ENCODE measurements at regions not wholly inside any gene's neighbourhood (a gene's known extent, or its start where the extent isn't known, plus 50 kb on each side); places are given as distances from the start of the nearest gene placed in this dataset.

GRCh38 chr9:89777544-89777943 is 172.7 kb downstream of the GADD45G start:
- no peaks in the 10 kb centered on the region for H3K9me3 Mint-ChIP-seq (ENCODE audit: unreplicated experiment)
- H3K4me1 Mint-ChIP-seq (ENCODE audit: low read depth, unreplicated experiment), result no peaks in the 10 kb centered on the region
- H3K27ac Mint-ChIP-seq (ENCODE audit: unreplicated experiment), result no peak overlapping the region
- Histone ChIP-seq H3K4me1 (peaks cover 9% of the 10 kb centered on the region; the same call in 1 of the 2 replicates), H3K36me3 (ENCODE audit: control insufficient read depth, insufficient read depth, low read length) (no peaks in the 10 kb centered on the region), H3K27me3 (replicated peaks; ENCODE audit: control insufficient read depth, insufficient read depth, low read length) (no peaks in the 10 kb centered on the region), H3K4me3 (ENCODE audit: low read depth, low read length) (no peak overlapping the region), H3K9me3 (no peaks in the 10 kb centered on the region)
- H3K36me3 Mint-ChIP-seq (ENCODE audit: insufficient read depth, unreplicated experiment), result no peaks in the 10 kb centered on the region
- no TSS peak for BruUV-seq (replicated peaks)
- ChIA-PET POLR2A (no interaction called here), CTCF (no interaction called here)
- TF ChIP-seq CTCF (IDR thresholded peaks at IDR 0.05; ENCODE audit: insufficient read depth in 1 of 2, low read depth in 1 of 2, low read length in 1 of 2, severe bottlenecking in 1 of 2, unreplicated experiment in 1 of 2), result no peak
- DNase-seq, result no peak
- H3K4me3 Mint-ChIP-seq (ENCODE audit: unreplicated experiment), result no peak overlapping the region
- intact Hi-C loops (cut with micrococcal nuclease; ENCODE audit: unreplicated experiment), result no loop called here
- H3K27me3 Mint-ChIP-seq (ENCODE audit: insufficient read depth, unreplicated experiment), result no peaks in the 10 kb centered on the region

DNA sequence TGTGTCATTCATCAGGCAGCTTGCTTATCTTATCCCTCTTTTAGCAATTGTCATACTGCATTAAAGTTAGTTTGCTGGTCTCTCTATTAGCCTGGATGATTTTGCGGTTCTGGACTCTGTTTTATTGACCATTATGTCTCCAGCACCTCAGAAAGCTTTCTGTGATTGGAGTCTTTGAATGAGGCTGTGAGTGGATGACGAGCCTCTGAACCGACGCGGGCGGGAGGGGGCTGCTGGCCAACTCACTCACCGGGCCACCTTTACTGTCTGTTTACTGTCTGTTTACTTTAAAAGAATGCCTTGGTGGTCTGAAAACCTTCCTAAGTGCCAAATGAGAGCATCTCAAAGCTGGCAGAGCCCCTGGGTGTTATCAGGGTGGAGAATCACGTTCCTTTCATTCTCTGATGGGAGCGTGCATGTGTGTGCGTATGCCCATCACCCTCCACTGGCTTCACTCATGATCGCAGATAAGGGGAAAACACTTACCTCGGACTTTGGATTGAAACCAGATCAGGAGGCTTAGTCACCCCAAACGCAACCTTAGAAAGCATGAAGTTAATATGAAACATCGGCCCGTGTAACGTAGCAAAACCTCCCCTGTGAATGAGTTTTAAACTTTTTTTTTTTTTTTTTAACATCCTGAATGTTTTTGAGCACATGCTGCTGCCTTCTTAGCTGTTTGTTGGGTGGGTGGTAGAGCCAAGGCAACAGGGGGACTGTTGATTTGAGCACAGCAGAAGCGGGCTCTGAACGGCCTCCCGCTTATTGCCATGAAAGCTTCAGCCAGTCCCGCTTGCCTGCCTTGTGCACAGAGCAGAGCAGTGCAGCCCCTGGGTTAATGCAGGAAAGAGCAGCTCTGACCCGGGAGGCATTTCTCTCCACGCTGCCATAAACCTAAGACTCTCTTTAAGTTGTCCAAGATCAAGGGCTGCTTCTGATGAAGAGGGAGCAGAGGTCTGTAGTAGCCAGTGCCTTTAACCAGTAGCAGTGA is 173.6 kb downstream of the GADD45G start:
- intact Hi-C loops (cut with micrococcal nuclease; ENCODE audit: unreplicated experiment), result no loop called here
- Histone ChIP-seq H3K4me3 (ENCODE audit: low read depth, low read length) (no peak overlapping the region), H3K27me3 (replicated peaks; ENCODE audit: control insufficient read depth, insufficient read depth, low read length) (no peaks in the 10 kb centered on the region), H3K9me3 (no peaks in the 10 kb centered on the region), H3K36me3 (ENCODE audit: control insufficient read depth, insufficient read depth, low read length) (no peaks in the 10 kb centered on the region), H3K4me1 (peaks cover 9% of the 10 kb centered on the region; the same call in 1 of the 2 replicates)
- no peaks in the 10 kb centered on the region for H3K9me3 Mint-ChIP-seq (ENCODE audit: unreplicated experiment)
- BruUV-seq (replicated peaks), result no TSS peak
- CTCF ChIA-PET, result no interaction called here
- no peak overlapping the region for H3K27ac Mint-ChIP-seq (ENCODE audit: unreplicated experiment)
- TF ChIP-seq CTCF (IDR thresholded peaks at IDR 0.05; ENCODE audit: insufficient read depth in 1 of 2, low read depth in 1 of 2, low read length in 1 of 2, severe bottlenecking in 1 of 2, unreplicated experiment in 1 of 2), result no peak
- H3K4me3 Mint-ChIP-seq (ENCODE audit: unreplicated experiment), result no peak overlapping the region
- POLR2A ChIA-PET, result no interaction called here
- DNase-seq, result no peak
- H3K4me1 Mint-ChIP-seq (ENCODE audit: low read depth, unreplicated experiment), result no peaks in the 10 kb centered on the region
- H3K36me3 Mint-ChIP-seq (ENCODE audit: insufficient read depth, unreplicated experiment), result no peaks in the 10 kb centered on the region
- no peaks in the 10 kb centered on the region for H3K27me3 Mint-ChIP-seq (ENCODE audit: insufficient read depth, unreplicated experiment)

DNA sequence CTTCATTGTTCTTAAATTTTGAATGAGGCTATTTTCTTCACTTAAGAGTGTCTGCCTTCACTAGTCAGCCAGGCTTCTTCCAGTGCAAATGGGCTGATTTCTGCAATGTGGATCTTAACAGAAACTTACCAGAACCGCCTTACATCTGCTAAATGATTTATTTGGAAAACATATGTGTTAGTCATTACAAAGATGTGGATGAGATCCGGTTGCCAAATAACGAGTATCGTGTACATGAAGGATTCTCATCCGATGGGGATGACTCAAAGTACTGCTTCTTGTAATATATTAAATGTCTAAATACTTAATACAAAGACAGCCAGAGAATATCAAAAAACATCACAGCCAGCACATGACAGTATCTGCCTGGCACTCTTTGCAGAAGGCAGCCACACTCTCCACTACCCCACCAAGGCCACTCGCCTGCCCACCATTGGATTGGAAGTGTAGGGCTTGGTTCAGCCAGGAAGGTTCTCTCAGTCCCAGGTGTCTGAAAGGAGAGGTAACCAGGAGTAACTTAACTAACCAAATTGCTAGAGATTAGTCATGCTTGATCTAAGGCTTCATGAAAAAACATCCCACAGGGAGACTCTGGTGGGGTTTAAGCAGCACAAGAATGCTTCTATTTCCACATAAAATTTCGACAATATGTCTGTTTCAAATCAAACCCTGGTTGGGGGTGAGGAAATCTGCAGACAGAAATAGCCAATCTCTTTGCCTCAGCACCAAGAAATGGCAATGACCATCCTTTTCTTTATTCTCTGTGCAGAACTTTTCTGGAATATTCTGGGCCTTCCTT is 174.8 kb downstream of the GADD45G start:
- Mint-ChIP-seq H3K9me3 (ENCODE audit: unreplicated experiment) (no peaks in the 10 kb centered on the region), H3K36me3 (ENCODE audit: insufficient read depth, unreplicated experiment) (no peaks in the 10 kb centered on the region), H3K4me1 (ENCODE audit: low read depth, unreplicated experiment) (no peaks in the 10 kb centered on the region), H3K4me3 (ENCODE audit: unreplicated experiment) (no peak overlapping the region), H3K27me3 (ENCODE audit: insufficient read depth, unreplicated experiment) (no peaks in the 10 kb centered on the region), H3K27ac (ENCODE audit: unreplicated experiment) (no peak overlapping the region)
- intact Hi-C loops (cut with micrococcal nuclease; ENCODE audit: unreplicated experiment), result no loop called here
- no peak for TF ChIP-seq CTCF (IDR thresholded peaks at IDR 0.05; ENCODE audit: insufficient read depth in 1 of 2, low read depth in 1 of 2, low read length in 1 of 2, severe bottlenecking in 1 of 2, unreplicated experiment in 1 of 2)
- Histone ChIP-seq H3K4me3 (ENCODE audit: low read depth, low read length) (no peak overlapping the region), H3K9me3 (no peaks in the 10 kb centered on the region), H3K36me3 (ENCODE audit: control insufficient read depth, insufficient read depth, low read length) (no peaks in the 10 kb centered on the region), H3K27me3 (replicated peaks; ENCODE audit: control insufficient read depth, insufficient read depth, low read length) (no peaks in the 10 kb centered on the region), H3K4me1 (peaks cover 9% of the 10 kb centered on the region; the same call in 1 of the 2 replicates)
- POLR2A ChIA-PET, result no interaction called here
- DNase-seq, result no peak
- BruUV-seq (replicated peaks), result no TSS peak
- CTCF ChIA-PET, result no interaction called here

All from Caco-2 (cell line).